ENCODE measurements at regions not wholly inside any gene's neighbourhood (a gene's known extent, or its start where the extent isn't known, plus 50 kb on each side); places are given as distances from the start of the nearest gene placed in this dataset.

DNA sequence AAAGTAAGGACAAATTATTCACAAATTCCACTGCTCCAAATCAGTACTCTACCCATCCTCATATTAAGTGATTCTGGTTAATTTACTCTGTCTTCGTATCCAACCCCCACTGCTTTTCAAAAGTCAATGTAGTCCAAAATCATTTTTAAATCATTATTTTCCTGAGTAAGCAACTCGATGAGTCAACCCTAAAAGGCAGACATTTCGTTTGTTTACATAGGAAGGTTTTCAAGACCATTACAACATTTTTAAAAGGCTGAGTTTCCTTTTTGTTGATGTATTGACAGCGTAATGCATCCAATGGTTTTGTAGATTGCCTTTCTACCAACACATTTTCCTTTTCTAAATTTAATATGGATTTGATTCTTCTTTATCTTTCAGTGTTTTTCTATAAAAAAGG, 523.0 kb upstream of the ANKRD30A start:
- no peak overlapping the region for H2BK20ac ChIP-seq (ENCODE audit: low read length)
- POLR2A ChIA-PET (ENCODE audit: partially characterized antibody) = no interaction called here
- H2AK5ac ChIP-seq (ENCODE audit: low read depth, low read length) = no peak overlapping the region
- no peak overlapping the region for H2BK12ac ChIP-seq (ENCODE audit: low read depth, low read length)
- no peaks in the 10 kb centered on the region for H4K20me1 ChIP-seq (replicated peaks in 1 of 2; ENCODE audit: control insufficient read depth in 1 of 2, insufficient read depth in 2 of 2, low read length in 2 of 2)
- 0 out of 2 replicates have a peak overlapping the region, but pooled peaks have one; percentile 22 for H2AFZ ChIP-seq (ENCODE audit: low read length)
- no peak overlapping the region for H3K4me3 ChIP-seq (ENCODE audit: extremely low read depth in 1 of 4, insufficient read depth in 2 of 4, low read depth in 3 of 4, low read length in 4 of 4)
- H3K4me1 ChIP-seq (replicated peaks in 1 of 4; ENCODE audit: control insufficient read depth in 3 of 4, insufficient read depth in 4 of 4, low read length in 3 of 4) = no peaks in the 10 kb centered on the region
- CTCF ChIA-PET (ENCODE audit: partially characterized antibody) = no interaction called here
- no peaks in the 10 kb centered on the region for H3K36me3 ChIP-seq (ENCODE audit: control insufficient read depth in 2 of 4, insufficient read depth in 4 of 4, low read length in 3 of 4)
- H3K14ac ChIP-seq (ENCODE audit: insufficient read length) = no peak overlapping the region
- H3K27me3 ChIP-seq (replicated peaks in 1 of 4; ENCODE audit: control insufficient read depth in 3 of 4, extremely low read depth in 1 of 4, insufficient read depth in 3 of 4, low read length in 3 of 4) = no peaks in the 10 kb centered on the region
- H3K79me2 ChIP-seq (ENCODE audit: control insufficient read depth in 1 of 2, insufficient read depth in 2 of 2, low read length in 2 of 2) = no peaks in the 10 kb centered on the region
- H3K79me1 ChIP-seq (ENCODE audit: low read depth, low read length) = no peaks in the 10 kb centered on the region
- H4K8ac ChIP-seq (ENCODE audit: extremely low read depth, insufficient read depth, low read length) = no peak overlapping the region
- H3K9ac ChIP-seq (replicated peaks in 1 of 4; ENCODE audit: extremely low read depth in 1 of 4, low read depth in 3 of 4, low read length in 3 of 4) = no peak overlapping the region
- no peak for FAIRE-seq
- no peak overlapping the region for H3K4me2 ChIP-seq (ENCODE audit: insufficient read depth in 1 of 2, low read depth in 2 of 2, low read length in 2 of 2)
- no peak overlapping the region for H3K27ac ChIP-seq (ENCODE audit: low read depth, low read length)
- no peak overlapping the region for H2BK120ac ChIP-seq (replicated peaks; ENCODE audit: low read depth, low read length)
- H3K18ac ChIP-seq (ENCODE audit: extremely low read depth, low read length) = no peak overlapping the region
- H3K9me3 ChIP-seq (ENCODE audit: insufficient read depth in 2 of 2, low read depth in 1 of 2, low read length in 1 of 2) = no peaks in the 10 kb centered on the region
- WGBS, 2 experiments (ENCODE audit: extremely low coverage in 1 of 2, insufficient coverage in 1 of 2, insufficient read length in 1 of 2, insufficient replicate concordance in 2 of 2, low coverage in 1 of 2, low lambda C conversion rate in 2 of 2, missing lambda C conversion rate in 1 of 2) = 97% methylated on average over 4 of the region's 4 CpGs; no CpG with 5 or more reads in 1 of the 2 experiments
- no peak overlapping the region for H2BK5ac ChIP-seq (ENCODE audit: low read depth, low read length)
- DNase-seq (ENCODE audit: low read depth in 1 of 2, low spot score in 2 of 2) = no peak
- no peaks in the 10 kb centered on the region for H3K23me2 ChIP-seq (ENCODE audit: low read depth, low read length)
- H3K23ac ChIP-seq (ENCODE audit: insufficient read length) = no peak overlapping the region
- H4K5ac ChIP-seq (ENCODE audit: insufficient read length, low read depth, low read length) = no peak overlapping the region
- no peak overlapping the region for H2BK15ac ChIP-seq (ENCODE audit: low read length)
- H3K4ac ChIP-seq (replicated peaks; ENCODE audit: insufficient read length, low read depth, low read length) = no peak overlapping the region
- H4K91ac ChIP-seq (replicated peaks; ENCODE audit: insufficient read length, low read length) = no peak overlapping the region
- H3K56ac ChIP-seq (replicated peaks; ENCODE audit: insufficient read length, low read depth, low read length) = no peak overlapping the region
- TF ChIP-seq, protein P1, sequence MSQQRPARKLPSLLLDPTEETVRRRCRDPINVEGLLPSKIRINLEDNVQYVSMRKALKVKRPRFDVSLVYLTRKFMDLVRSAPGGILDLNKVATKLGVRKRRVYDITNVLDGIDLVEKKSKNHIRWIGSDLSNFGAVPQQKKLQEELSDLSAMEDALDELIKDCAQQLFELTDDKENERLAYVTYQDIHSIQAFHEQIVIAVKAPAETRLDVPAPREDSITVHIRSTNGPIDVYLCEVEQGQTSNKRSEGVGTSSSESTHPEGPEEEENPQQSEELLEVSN (IDR thresholded peaks at IDR 0.05) = no peak
- TF ChIP-seq, protein P2, sequence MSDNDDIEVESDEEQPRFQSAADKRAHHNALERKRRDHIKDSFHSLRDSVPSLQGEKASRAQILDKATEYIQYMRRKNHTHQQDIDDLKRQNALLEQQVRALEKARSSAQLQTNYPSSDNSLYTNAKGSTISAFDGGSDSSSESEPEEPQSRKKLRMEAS (IDR thresholded peaks at IDR 0.05) = no peak
- TF ChIP-seq RXRA (IDR thresholded peaks at IDR 0.05; ENCODE audit: insufficient read depth, low read depth, low read length) (no peak), TAF7 (optimal IDR thresholded peaks at IDR 0.05; ENCODE audit: borderline replicate concordance, low read depth, low read length) (no peak), RNF2 (IDR thresholded peaks at IDR 0.05; ENCODE audit: borderline replicate concordance, low read depth, low read length, missing control alignments, poor library complexity, severe bottlenecking) (no peak), TEAD4 (IDR thresholded peaks at IDR 0.05; ENCODE audit: low read depth, low read length) (no peak), KDM1A (IDR thresholded peaks at IDR 0.05; ENCODE audit: borderline replicate concordance, low read length) (no peak), ASH2L (IDR thresholded peaks at IDR 0.05; ENCODE audit: low read length) (no peak), JUN (IDR thresholded peaks at IDR 0.05; ENCODE audit: low read depth, low read length) (no peak), ZNF274 (IDR thresholded peaks at IDR 0.05; ENCODE audit: borderline replicate concordance, extremely low read depth, low read length) (no peak), EGR1 (IDR thresholded peaks at IDR 0.05; ENCODE audit: borderline replicate concordance, low read depth, low read length) (no peak), SUZ12 (IDR thresholded peaks at IDR 0.05; ENCODE audit: low read length) (no peak)
- TF ChIP-seq, protein P3, sequence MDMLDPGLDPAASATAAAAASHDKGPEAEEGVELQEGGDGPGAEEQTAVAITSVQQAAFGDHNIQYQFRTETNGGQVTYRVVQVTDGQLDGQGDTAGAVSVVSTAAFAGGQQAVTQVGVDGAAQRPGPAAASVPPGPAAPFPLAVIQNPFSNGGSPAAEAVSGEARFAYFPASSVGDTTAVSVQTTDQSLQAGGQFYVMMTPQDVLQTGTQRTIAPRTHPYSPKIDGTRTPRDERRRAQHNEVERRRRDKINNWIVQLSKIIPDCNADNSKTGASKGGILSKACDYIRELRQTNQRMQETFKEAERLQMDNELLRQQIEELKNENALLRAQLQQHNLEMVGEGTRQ (IDR thresholded peaks at IDR 0.05; ENCODE audit: low read length) = no peak
